OCI-LY1 (cell line): ENCODE measurements at regions not wholly inside any gene's neighbourhood (a gene's known extent, or its start where the extent isn't known, plus 50 kb on each side); places are given as distances from the start of the nearest gene placed in this dataset.

ENCODE experiments used
- H2AFZ ChIP-seq: fragments of 200-600 bp; sonication (generic), shearing (Covaris generic); 2 replicates; pipeline ENCODE4 v1.6.0; 2014; ENCODE audit warnings: antibody characterized with exemption, mild to moderate bottlenecking, low read length
- H3F3A ChIP-seq: fragments of 200-600 bp; sonication (generic), shearing (Covaris generic); 2 replicates; pipeline ENCODE4 v1.6.0; 2014; ENCODE audit warnings: mild to moderate bottlenecking, antibody characterized with exemption, low read length, moderate library complexity; ENCODE audit not compliant: insufficient read depth
- H3K27ac ChIP-seq: fragments of 200-600 bp; sonication (generic); 2 replicates; pipeline ENCODE4 v1.5.1; 2014; ENCODE audit warnings: low read length, mixed run types, mild to moderate bottlenecking, low read depth; ENCODE audit not compliant: poor library complexity, severe bottlenecking
- H3K27me3 ChIP-seq: fragments of 200-600 bp; sonication (generic); 2 replicates; pipeline ENCODE4 v1.6.0; 2014; ENCODE audit warnings: antibody characterized with exemption, mild to moderate bottlenecking, low read length, moderate library complexity; ENCODE audit not compliant: insufficient read depth
- H3K36me3 ChIP-seq: fragments of 200-600 bp; sonication (generic); 2 replicates; pipeline ENCODE4 v1.6.1; 2014; ENCODE audit warnings: mild to moderate bottlenecking, antibody characterized with exemption, low read length, moderate library complexity, mixed read lengths; ENCODE audit not compliant: insufficient read depth
- H3K4me1 ChIP-seq: fragments of 200-600 bp; sonication (generic); 2 replicates; pipeline ENCODE4 v1.5.1; 2014; ENCODE audit warnings: mild to moderate bottlenecking, low read length, moderate library complexity; ENCODE audit not compliant: insufficient read depth, severe bottlenecking
- H3K4me2 ChIP-seq: fragments of 200-600 bp; sonication (generic), shearing (Covaris generic); 2 replicates; pipeline ENCODE4 v1.6.1; 2014; ENCODE audit warnings: low read length
- H3K4me3 ChIP-seq: fragments of 200-600 bp; sonication (generic); 2 replicates; pipeline ENCODE4 v1.5.1; 2014; ENCODE audit warnings: low read length, low read depth, mild to moderate bottlenecking, mixed read lengths; ENCODE audit not compliant: poor library complexity, severe bottlenecking
- H3K79me2 ChIP-seq: fragments of 200-600 bp; shearing (Covaris generic); 2 replicates; pipeline ENCODE4 v1.6.1; 2016; ENCODE audit warnings: mixed run types, low read length, mixed read lengths; ENCODE audit not compliant: insufficient read depth
- H3K9ac ChIP-seq: fragments of 200-600 bp; sonication (generic), shearing (Covaris generic); 2 replicates; pipeline ENCODE4 v1.6.1; 2014; ENCODE audit warnings: mild to moderate bottlenecking, low read length, mixed read lengths
- H3K9me2 ChIP-seq: fragments of 200-600 bp; sonication (generic), shearing (Covaris generic); 2 replicates; pipeline ENCODE4 v1.6.1; 2014; ENCODE audit warnings: low read depth, mild to moderate bottlenecking, low read length, mixed read lengths
- H3K9me3 ChIP-seq: fragments of 200-600 bp; shearing (Covaris generic); 2 replicates; pipeline ENCODE4 v1.6.1; 2014; ENCODE audit warnings: low read length, mixed read lengths
- H4K20me1 ChIP-seq: fragments of 200-600 bp; sonication (generic), shearing (Covaris generic); 2 replicates; pipeline ENCODE4 v1.6.0; 2016; ENCODE audit warnings: mild to moderate bottlenecking, low read length; ENCODE audit not compliant: insufficient read depth
- EZH2 ChIP-seq: fragments of 200-600 bp; sonication (generic), shearing (Covaris generic); IDR thresholded peaks from 2 replicates; pipeline ENCODE4 v1.8.0; 2017; ENCODE audit warnings: borderline replicate concordance, mixed run types, mild to moderate bottlenecking, antibody characterized with exemption, low read length, moderate library complexity, mixed read lengths
- TF ChIP-seq, protein P1 (sequence below): fragments of 200-600 bp; sonication (generic), shearing (Covaris generic); IDR thresholded peaks from 2 replicates; pipeline ENCODE4 v1.5.1; 2017; ENCODE audit warnings: mild to moderate bottlenecking, antibody characterized with exemption, low read length, moderate library complexity, mixed read lengths

DNA sequence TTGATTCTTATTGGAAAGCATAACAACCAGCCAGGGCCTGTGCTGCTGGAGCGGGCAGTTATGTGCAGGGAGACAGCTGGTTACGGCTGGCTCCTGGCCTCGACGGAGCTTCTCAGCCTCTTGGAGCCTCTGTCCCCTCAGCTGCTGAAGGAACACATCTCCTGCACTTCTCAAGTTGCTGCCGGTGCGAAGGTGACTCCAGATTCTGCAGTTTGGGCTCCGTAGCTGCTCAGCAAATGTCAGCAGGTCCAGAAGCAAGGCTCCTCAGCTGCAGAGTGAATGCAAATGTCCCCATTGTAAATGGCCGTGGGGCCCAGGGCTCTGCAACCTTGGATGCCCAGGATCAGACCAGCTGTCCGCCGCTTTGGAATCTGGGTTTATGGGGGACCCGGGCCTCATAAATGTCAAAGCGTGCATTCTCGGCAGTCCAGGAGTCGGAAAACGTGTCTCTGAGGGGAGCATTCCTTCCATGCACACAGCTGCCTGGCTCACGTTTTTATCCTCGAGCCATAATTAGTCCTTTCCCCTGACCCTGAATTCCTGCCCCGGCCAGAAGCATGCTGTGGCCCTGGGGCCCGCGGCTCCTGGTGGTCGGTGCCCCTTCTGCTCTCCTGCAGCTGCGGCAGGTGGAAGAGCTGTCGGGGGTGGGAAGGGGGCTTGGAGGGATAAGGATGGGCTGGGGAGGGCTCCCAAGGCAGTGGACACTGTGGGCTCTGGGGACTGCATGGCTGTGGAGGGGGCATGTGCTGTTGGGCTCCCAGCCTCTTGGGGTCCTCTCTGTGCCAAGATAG lies 106.0 kb downstream of the KIF26A start:
- Histone ChIP-seq H3K4me1 (no peaks in the 10 kb centered on the region), H3K27me3 (peaks cover 9% of the 10 kb centered on the region; the same call in 1 of the 2 replicates)

DNA sequence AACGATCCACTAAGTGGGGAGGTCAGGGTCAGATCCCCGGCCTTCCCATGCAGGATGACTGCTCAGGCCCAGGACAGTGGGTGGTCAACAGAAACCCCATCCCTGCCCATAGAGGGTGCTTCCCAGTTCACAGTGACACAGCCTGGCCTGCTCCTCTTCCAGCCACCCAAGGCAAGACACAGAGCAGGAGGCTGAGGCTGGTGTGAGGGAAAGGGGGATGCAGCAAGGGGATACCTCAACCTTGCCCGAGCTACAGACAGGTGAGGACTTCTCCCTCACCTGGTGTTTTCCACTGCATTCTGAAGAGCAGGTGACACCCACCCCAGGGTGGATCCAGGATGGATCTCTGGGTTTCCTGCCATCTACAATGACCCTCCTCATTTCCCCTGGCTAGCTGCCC lies 106.7 kb downstream of the KIF26A start:
- H3K27ac ChIP-seq: no peak overlapping the region
- no peak overlapping the region for H3K4me2 ChIP-seq
- no peaks in the 10 kb centered on the region for H4K20me1 ChIP-seq
- H3F3A ChIP-seq: no peaks in the 10 kb centered on the region
- H3K9ac ChIP-seq: no peak overlapping the region
- peaks cover 9% of the 10 kb centered on the region; the same call in 1 of the 2 replicates for H3K27me3 ChIP-seq
- peaks cover 5% of the 10 kb centered on the region; the same call in 1 of the 2 replicates for H3K9me3 ChIP-seq
- H3K79me2 ChIP-seq: no peaks in the 10 kb centered on the region
- H3K4me3 ChIP-seq: no peak overlapping the region
- no peaks in the 10 kb centered on the region for H3K4me1 ChIP-seq
- H2AFZ ChIP-seq: no peak overlapping the region
- no peaks in the 10 kb centered on the region for H3K36me3 ChIP-seq
- TF ChIP-seq, protein P1, sequence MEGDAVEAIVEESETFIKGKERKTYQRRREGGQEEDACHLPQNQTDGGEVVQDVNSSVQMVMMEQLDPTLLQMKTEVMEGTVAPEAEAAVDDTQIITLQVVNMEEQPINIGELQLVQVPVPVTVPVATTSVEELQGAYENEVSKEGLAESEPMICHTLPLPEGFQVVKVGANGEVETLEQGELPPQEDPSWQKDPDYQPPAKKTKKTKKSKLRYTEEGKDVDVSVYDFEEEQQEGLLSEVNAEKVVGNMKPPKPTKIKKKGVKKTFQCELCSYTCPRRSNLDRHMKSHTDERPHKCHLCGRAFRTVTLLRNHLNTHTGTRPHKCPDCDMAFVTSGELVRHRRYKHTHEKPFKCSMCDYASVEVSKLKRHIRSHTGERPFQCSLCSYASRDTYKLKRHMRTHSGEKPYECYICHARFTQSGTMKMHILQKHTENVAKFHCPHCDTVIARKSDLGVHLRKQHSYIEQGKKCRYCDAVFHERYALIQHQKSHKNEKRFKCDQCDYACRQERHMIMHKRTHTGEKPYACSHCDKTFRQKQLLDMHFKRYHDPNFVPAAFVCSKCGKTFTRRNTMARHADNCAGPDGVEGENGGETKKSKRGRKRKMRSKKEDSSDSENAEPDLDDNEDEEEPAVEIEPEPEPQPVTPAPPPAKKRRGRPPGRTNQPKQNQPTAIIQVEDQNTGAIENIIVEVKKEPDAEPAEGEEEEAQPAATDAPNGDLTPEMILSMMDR: no peak
- no peak for TF ChIP-seq EZH2
- no peaks in the 10 kb centered on the region for H3K9me2 ChIP-seq

More for the DNA sequence above, 106.0 kb downstream of the KIF26A start:
- Histone ChIP-seq H3K4me2 (no peak overlapping the region), H3F3A (no peaks in the 10 kb centered on the region), H3K27ac (no peak overlapping the region), H3K9ac (no peak overlapping the region), H4K20me1 (no peaks in the 10 kb centered on the region), H3K9me3 (peaks cover 5% of the 10 kb centered on the region; the same call in 1 of the 2 replicates), H3K79me2 (no peaks in the 10 kb centered on the region), H2AFZ (no peak overlapping the region), H3K36me3 (no peaks in the 10 kb centered on the region), H3K4me3 (no peak overlapping the region), H3K9me2 (no peaks in the 10 kb centered on the region)
- TF ChIP-seq EZH2: no peak
- TF ChIP-seq, protein P1: no peak

DNA sequence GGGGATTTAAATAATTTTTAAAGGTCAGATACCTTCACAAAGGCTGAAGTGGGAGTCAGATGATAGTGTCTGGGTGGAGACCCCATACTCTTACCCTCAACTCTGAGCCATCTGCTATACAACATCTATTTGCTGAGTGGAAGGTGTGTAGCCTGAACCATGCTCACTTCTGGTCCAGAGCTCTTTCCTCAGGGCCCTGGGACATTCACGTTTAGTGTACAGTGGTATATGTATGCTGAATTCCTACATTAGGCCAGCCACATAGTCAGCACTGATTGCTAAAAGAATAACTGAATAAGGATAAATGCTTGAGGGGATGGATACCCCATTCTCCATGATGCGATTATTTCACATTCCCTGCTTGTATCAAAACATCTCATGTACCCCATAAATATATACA lies 107.3 kb downstream of the KIF26A start:
- TF ChIP-seq, protein P1: no peak
- no peak for TF ChIP-seq EZH2
- H3K9me3 ChIP-seq: peaks cover 5% of the 10 kb centered on the region; the same call in 1 of the 2 replicates
- H3K4me3 ChIP-seq: no peak overlapping the region

More for the DNA sequence above, 107.3 kb downstream of the KIF26A start:
- Histone ChIP-seq H4K20me1 (no peaks in the 10 kb centered on the region), H3K9ac (no peak overlapping the region), H3K27ac (no peak overlapping the region), H3K4me2 (no peak overlapping the region), H3K36me3 (no peaks in the 10 kb centered on the region), H3K4me1 (no peaks in the 10 kb centered on the region), H3F3A (no peaks in the 10 kb centered on the region), H3K79me2 (no peaks in the 10 kb centered on the region), H3K9me2 (no peaks in the 10 kb centered on the region), H3K27me3 (peaks cover 7% of the 10 kb centered on the region; the same call in 1 of the 2 replicates), H2AFZ (no peak overlapping the region)
